ENCODE measurements at regions not wholly inside any gene's neighbourhood (a gene's known extent, or its start where the extent isn't known, plus 50 kb on each side); places are given as distances from the start of the nearest gene placed in this dataset.
A peak's percentile ranks its signal among the peaks of the same experiment; 100 is the strongest.

GRCh38 chrX:9191392-9191791, 157.5 kb upstream of the FAM9B start:
- in situ Hi-C loops (cut with MboI): no loop called here
- Histone ChIP-seq H4K20me1 (ENCODE audit: insufficient read depth) (no peaks in the 10 kb centered on the region), H3K27ac (no peak overlapping the region), H3K4me2 (ENCODE audit: unreplicated experiment) (no peak overlapping the region), H2AFZ (no peak overlapping the region), H3F3A (ENCODE audit: insufficient read depth) (no peaks in the 10 kb centered on the region), H3K9ac (no peak overlapping the region), H3K9me2 (ENCODE audit: insufficient read depth) (no peaks in the 10 kb centered on the region), H3K79me2 (ENCODE audit: insufficient read depth) (no peaks in the 10 kb centered on the region), H3K4me1 (ENCODE audit: insufficient read depth) (no peaks in the 10 kb centered on the region), H3K4me3 (no peak overlapping the region), H3K36me3 (ENCODE audit: low read depth) (no peaks in the 10 kb centered on the region), H3K9me3 (ENCODE audit: low read depth) (no peaks in the 10 kb centered on the region), H3K27me3 (replicated peaks; ENCODE audit: insufficient read depth) (no peaks in the 10 kb centered on the region)
- no peak for TF ChIP-seq EZH2 (IDR thresholded peaks at IDR 0.05; ENCODE audit: insufficient read depth, poor library complexity, severe bottlenecking)
- TF ChIP-seq EZH2phosphoT487 (IDR thresholded peaks at IDR 0.05; ENCODE audit: insufficient read depth, low read depth): no peak
- 89 to 96% methylated on average over 5 of the region's 5 CpGs for WGBS, 2 experiments (ENCODE audit: low coverage in 1 of 2, low lambda C conversion rate in 2 of 2, missing lambda C conversion rate in 2 of 2)
- no peak for DNase-seq

- Histone ChIP-seq H2AFZ (no peak overlapping the region), H3F3A (ENCODE audit: insufficient read depth) (no peaks in the 10 kb centered on the region), H4K20me1 (ENCODE audit: insufficient read depth) (no peaks in the 10 kb centered on the region), H3K27ac (no peak overlapping the region), H3K79me2 (ENCODE audit: insufficient read depth) (no peaks in the 10 kb centered on the region), H3K4me2 (ENCODE audit: unreplicated experiment) (no peak overlapping the region), H3K36me3 (ENCODE audit: low read depth) (no peaks in the 10 kb centered on the region), H3K4me1 (ENCODE audit: insufficient read depth) (0 out of 2 replicates have a peak, but pooled peaks cover 5% of the 10 kb centered on the region), H3K27me3 (replicated peaks; ENCODE audit: insufficient read depth) (no peaks in the 10 kb centered on the region), H3K9me2 (ENCODE audit: insufficient read depth) (no peaks in the 10 kb centered on the region), H3K9ac (no peak overlapping the region), H3K9me3 (ENCODE audit: low read depth) (no peaks in the 10 kb centered on the region), H3K4me3 (no peak overlapping the region)
- DNase-seq: no peak
- 83 to 84% methylated on average over 4 of the region's 4 CpGs for WGBS, 2 experiments (ENCODE audit: low coverage in 1 of 2, low lambda C conversion rate in 2 of 2, missing lambda C conversion rate in 2 of 2)
- in situ Hi-C loops (cut with MboI): no loop called here
- TF ChIP-seq EZH2phosphoT487 (IDR thresholded peaks at IDR 0.05; ENCODE audit: insufficient read depth, low read depth): no peak
- TF ChIP-seq EZH2 (IDR thresholded peaks at IDR 0.05; ENCODE audit: insufficient read depth, poor library complexity, severe bottlenecking): no peak
Measured at GRCh38 chrX:9195199-9195880, 161.4 kb upstream of the FAM9B start.

GRCh38 chrX:9196961-9197640, 163.2 kb upstream of the FAM9B start:
- no peaks in the 10 kb centered on the region for H3K36me3 ChIP-seq (ENCODE audit: low read depth)
- no peaks in the 10 kb centered on the region for H4K20me1 ChIP-seq (ENCODE audit: insufficient read depth)
- H3K79me2 ChIP-seq (ENCODE audit: insufficient read depth): no peaks in the 10 kb centered on the region
- 12 to 19% methylated on average over 6 of the region's 6 CpGs for WGBS, 2 experiments (ENCODE audit: low coverage in 1 of 2, low lambda C conversion rate in 2 of 2, missing lambda C conversion rate in 2 of 2)
- no peak overlapping the region for H3K9ac ChIP-seq
- no peak overlapping the region for H3K4me3 ChIP-seq
- no peaks in the 10 kb centered on the region for H3K27me3 ChIP-seq (replicated peaks; ENCODE audit: insufficient read depth)
- no peaks in the 10 kb centered on the region for H3K9me2 ChIP-seq (ENCODE audit: insufficient read depth)
- H3K4me1 ChIP-seq (ENCODE audit: insufficient read depth): 0 out of 2 replicates have a peak, but pooled peaks cover 5% of the 10 kb centered on the region
- no peaks in the 10 kb centered on the region for H3F3A ChIP-seq (ENCODE audit: insufficient read depth)
- in situ Hi-C loops (cut with MboI): no loop called here
- no peak overlapping the region for H3K4me2 ChIP-seq (ENCODE audit: unreplicated experiment)
- no peak overlapping the region for H2AFZ ChIP-seq
- DNase-seq: peak; percentile 45
- no peaks in the 10 kb centered on the region for H3K9me3 ChIP-seq (ENCODE audit: low read depth)
- no peak overlapping the region for H3K27ac ChIP-seq
- TF ChIP-seq EZH2phosphoT487 (IDR thresholded peaks at IDR 0.05; ENCODE audit: insufficient read depth, low read depth) (no peak), EZH2 (IDR thresholded peaks at IDR 0.05; ENCODE audit: insufficient read depth, poor library complexity, severe bottlenecking) (no peak)

GRCh38 chrX:9204560-9204959, 170.6 kb upstream of the FAM9B start:
- no peak overlapping the region for H3K4me2 ChIP-seq (ENCODE audit: unreplicated experiment)
- no peaks in the 10 kb centered on the region for H3K79me2 ChIP-seq (ENCODE audit: insufficient read depth)
- H4K20me1 ChIP-seq (ENCODE audit: insufficient read depth): no peaks in the 10 kb centered on the region
- no peaks in the 10 kb centered on the region for H3K27me3 ChIP-seq (replicated peaks; ENCODE audit: insufficient read depth)
- no peak overlapping the region for H3K4me3 ChIP-seq
- H3K9me3 ChIP-seq (ENCODE audit: low read depth): no peaks in the 10 kb centered on the region
- H3F3A ChIP-seq (ENCODE audit: insufficient read depth): no peaks in the 10 kb centered on the region
- H2AFZ ChIP-seq: no peak overlapping the region
- H3K9me2 ChIP-seq (ENCODE audit: insufficient read depth): no peaks in the 10 kb centered on the region
- H3K4me1 ChIP-seq (ENCODE audit: insufficient read depth): no peaks in the 10 kb centered on the region
- no peak overlapping the region for H3K27ac ChIP-seq
- in situ Hi-C loops (cut with MboI): no loop called here
- TF ChIP-seq EZH2phosphoT487 (IDR thresholded peaks at IDR 0.05; ENCODE audit: insufficient read depth, low read depth) (no peak), EZH2 (IDR thresholded peaks at IDR 0.05; ENCODE audit: insufficient read depth, poor library complexity, severe bottlenecking) (no peak)
- H3K36me3 ChIP-seq (ENCODE audit: low read depth): no peaks in the 10 kb centered on the region
- WGBS, 2 experiments (ENCODE audit: low coverage in 1 of 2, low lambda C conversion rate in 2 of 2, missing lambda C conversion rate in 2 of 2): 31 to 35% methylated on average over 4 of the region's 4 CpGs
- no peak overlapping the region for H3K9ac ChIP-seq
- DNase-seq: peak; percentile 54

All from GM23248 (cell line).